ENCODE measurements at regions not wholly inside any gene's neighbourhood (a gene's known extent, or its start where the extent isn't known, plus 50 kb on each side); places are given as distances from the start of the nearest gene placed in this dataset.

GRCh38 chr11:112539741-112540140 lies 279.1 kb upstream of the PLET1 start:
- TF ChIP-seq POLR2AphosphoS5 (IDR thresholded peaks at IDR 0.05; ENCODE audit: insufficient read depth in 1 of 2, low read depth in 1 of 2): no peak
- TF ChIP-seq CTCF (IDR thresholded peaks at IDR 0.05): no peak
- TF ChIP-seq POLR2A (IDR thresholded peaks at IDR 0.05): no peak

GRCh38 chr11:112540261-112540660 lies 279.6 kb upstream of the PLET1 start:
- Histone ChIP-seq H3K9me3 (no peaks in the 10 kb centered on the region), H3K4me3 (no peak overlapping the region), H3K27ac (no peak overlapping the region), H3K27me3 (no peaks in the 10 kb centered on the region), H3K36me3 (no peaks in the 10 kb centered on the region), H3K4me1 (no peaks in the 10 kb centered on the region)
- TF ChIP-seq POLR2AphosphoS5 (IDR thresholded peaks at IDR 0.05; ENCODE audit: insufficient read depth in 1 of 2, low read depth in 1 of 2) (no peak), CTCF (IDR thresholded peaks at IDR 0.05) (no peak), POLR2A (IDR thresholded peaks at IDR 0.05) (no peak)
- DNase-seq (ENCODE audit: extremely low spot score in 2 of 2): no peak
- intact Hi-C loops (cut with DNase I): no loop called here

More at GRCh38 chr11:112539741-112540140, 279.1 kb upstream of the PLET1 start:
- no peaks in the 10 kb centered on the region for H3K4me1 ChIP-seq
- H3K27me3 ChIP-seq: no peaks in the 10 kb centered on the region
- no peak overlapping the region for H3K4me3 ChIP-seq
- intact Hi-C loops (cut with DNase I): no loop called here
- no peak for DNase-seq (ENCODE audit: extremely low spot score in 2 of 2)
- H3K27ac ChIP-seq: no peak overlapping the region
- H3K36me3 ChIP-seq: no peaks in the 10 kb centered on the region
- no peaks in the 10 kb centered on the region for H3K9me3 ChIP-seq

GRCh38 chr11:112541140-112542046 lies 280.7 kb upstream of the PLET1 start:
- no peak overlapping the region for H3K4me3 ChIP-seq
- TF ChIP-seq POLR2A (IDR thresholded peaks at IDR 0.05) (no peak), POLR2AphosphoS5 (IDR thresholded peaks at IDR 0.05; ENCODE audit: insufficient read depth in 1 of 2, low read depth in 1 of 2) (no peak), CTCF (IDR thresholded peaks at IDR 0.05) (no peak)
- no peaks in the 10 kb centered on the region for H3K27me3 ChIP-seq
- H3K36me3 ChIP-seq: no peaks in the 10 kb centered on the region
- no peak for DNase-seq (ENCODE audit: extremely low spot score in 2 of 2)
- H3K27ac ChIP-seq: no peak overlapping the region
- H3K4me1 ChIP-seq: no peaks in the 10 kb centered on the region
- H3K9me3 ChIP-seq: no peaks in the 10 kb centered on the region
- intact Hi-C loops (cut with DNase I): no loop called here

- no peak for TF ChIP-seq POLR2AphosphoS5 (IDR thresholded peaks at IDR 0.05; ENCODE audit: insufficient read depth in 1 of 2, low read depth in 1 of 2)
- no peak for TF ChIP-seq CTCF (IDR thresholded peaks at IDR 0.05)
- no peak for TF ChIP-seq POLR2A (IDR thresholded peaks at IDR 0.05)
- Histone ChIP-seq H3K9me3 (no peaks in the 10 kb centered on the region), H3K4me3 (no peak overlapping the region), H3K36me3 (no peaks in the 10 kb centered on the region), H3K27ac (no peak overlapping the region), H3K27me3 (no peaks in the 10 kb centered on the region), H3K4me1 (no peaks in the 10 kb centered on the region)
- intact Hi-C loops (cut with DNase I): no loop called here
- DNase-seq (ENCODE audit: extremely low spot score in 2 of 2): no peak
These were observed 281.8 kb upstream of the PLET1 start for GRCh38 chr11:112542479-112542878.

DNA sequence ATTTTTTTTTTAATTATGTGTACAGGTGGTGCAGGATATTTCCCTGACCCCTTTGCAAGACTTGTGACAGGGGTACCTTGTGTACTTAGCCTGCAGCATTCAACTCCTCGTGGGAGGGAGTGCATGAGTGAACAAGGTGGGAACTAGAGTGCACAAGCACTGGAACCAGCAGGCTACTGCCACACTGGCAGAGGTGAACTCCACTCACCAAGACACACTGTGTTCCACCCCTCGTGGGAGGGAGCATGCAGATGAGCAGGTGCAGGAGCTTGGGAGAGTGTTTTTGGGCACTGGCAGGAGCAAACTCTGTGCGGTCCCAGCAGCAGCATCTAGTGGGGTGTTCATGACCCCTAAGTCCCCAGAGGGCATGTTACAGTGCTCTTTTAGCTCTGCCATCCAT lies 282.7 kb upstream of the PLET1 start:
- Histone ChIP-seq H3K4me3 (no peak overlapping the region), H3K4me1 (no peaks in the 10 kb centered on the region), H3K36me3 (no peaks in the 10 kb centered on the region), H3K27me3 (no peaks in the 10 kb centered on the region), H3K9me3 (no peaks in the 10 kb centered on the region), H3K27ac (no peak overlapping the region)
- TF ChIP-seq CTCF (IDR thresholded peaks at IDR 0.05): no peak
- no peak for TF ChIP-seq POLR2A (IDR thresholded peaks at IDR 0.05)
- TF ChIP-seq POLR2AphosphoS5 (IDR thresholded peaks at IDR 0.05; ENCODE audit: insufficient read depth in 1 of 2, low read depth in 1 of 2): no peak
- DNase-seq (ENCODE audit: extremely low spot score in 2 of 2): no peak
- intact Hi-C loops (cut with DNase I): no loop called here

All from vagina (tissue), 2 donors.